Gastroesophageal sphincter (tissue), 3 donors: ENCODE measurements at regions not wholly inside any gene's neighbourhood (a gene's known extent, or its start where the extent isn't known, plus 50 kb on each side); places are given as distances from the start of the nearest gene placed in this dataset.

ENCODE experiments used
- CTCF ChIP-seq, 4 experiments: fragments of 200-600 bp in 2 of 4; fragments of 450-650 bp in 2 of 4; sonication (generic) in 1 of 4; IDR thresholded peaks; one replicate each; pipeline ENCODE4 v1.5.1; 2017 to 2019; ENCODE audit warnings: antibody characterized with exemption in 4 of 4, mild to moderate bottlenecking in 2 of 4, moderate library complexity in 2 of 4
- POLR2A ChIP-seq, 2 donors: fragments of 450-650 bp; IDR thresholded peaks; one replicate each; pipeline ENCODE4 v1.6.1; 2017; ENCODE audit warnings: antibody characterized with exemption in 2 of 2, mild to moderate bottlenecking in 2 of 2, moderate library complexity in 1 of 2
- POLR2AphosphoS5 ChIP-seq: sonication (generic); formaldehyde crosslinking; IDR thresholded peaks from one replicate; pipeline ENCODE4 v1.6.1; 2017; ENCODE audit warnings: antibody characterized with exemption

- no peak for TF ChIP-seq CTCF (IDR thresholded peaks at IDR 0.05)
- no peak for TF ChIP-seq POLR2AphosphoS5
- no peak for TF ChIP-seq POLR2A (IDR thresholded peaks at IDR 0.05)
Measured at GRCh38 chr13:99778500-99778899, 193.1 kb downstream of the ZIC5 start.
